Ureter (tissue), 1 donor: ENCODE measurements at regions not wholly inside any gene's neighbourhood (a gene's known extent, or its start where the extent isn't known, plus 50 kb on each side); places are given as distances from the start of the nearest gene placed in this dataset.

ENCODE experiments used
- DNase-seq: peaks from one replicate; pipeline ENCODE4 v3.0.0-alpha.2; 2020; ENCODE audit warnings: low spot score
- donor health status: DM: yes; HTN: yes; CAD: no.

DNA sequence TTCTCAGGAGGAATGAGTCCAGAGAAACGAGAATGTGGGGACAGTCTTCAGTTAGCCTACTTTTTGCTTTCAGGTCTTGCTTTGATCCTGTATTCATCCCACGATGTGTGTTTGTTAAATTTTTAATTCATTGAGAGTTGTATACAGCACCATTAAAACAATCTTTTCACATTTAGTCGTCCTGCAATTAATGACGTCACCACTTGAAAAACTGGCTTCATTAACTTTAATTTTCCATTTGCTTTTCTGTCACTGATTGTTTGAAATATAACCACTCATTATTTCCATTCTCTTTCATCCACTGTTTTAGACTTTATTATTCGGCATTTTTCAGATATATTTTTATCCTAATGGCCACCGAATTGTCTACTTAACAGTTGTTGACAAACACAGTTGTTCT, 146.9 kb downstream of the TFEC start:
- no peak for DNase-seq

DNA sequence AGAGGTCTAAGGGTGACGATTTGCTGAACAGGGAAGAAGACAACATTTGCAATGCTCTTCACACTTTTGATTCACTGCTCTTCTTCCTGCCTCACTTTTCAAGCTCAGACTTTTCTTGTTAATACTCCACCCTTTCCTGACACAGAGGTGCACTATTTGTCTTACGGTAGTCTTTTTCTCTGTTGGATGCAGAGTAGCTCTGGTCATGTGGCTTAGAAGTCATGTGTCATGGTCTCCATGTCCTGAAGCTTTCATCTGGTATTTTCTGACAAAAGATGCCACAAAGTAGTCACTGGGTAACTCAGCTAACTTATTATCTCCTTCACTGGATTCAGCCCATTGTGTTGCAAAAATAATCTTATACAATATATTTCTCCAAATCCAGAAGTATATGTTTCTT, 149.1 kb downstream of the TFEC start:
- no peak for DNase-seq

DNA sequence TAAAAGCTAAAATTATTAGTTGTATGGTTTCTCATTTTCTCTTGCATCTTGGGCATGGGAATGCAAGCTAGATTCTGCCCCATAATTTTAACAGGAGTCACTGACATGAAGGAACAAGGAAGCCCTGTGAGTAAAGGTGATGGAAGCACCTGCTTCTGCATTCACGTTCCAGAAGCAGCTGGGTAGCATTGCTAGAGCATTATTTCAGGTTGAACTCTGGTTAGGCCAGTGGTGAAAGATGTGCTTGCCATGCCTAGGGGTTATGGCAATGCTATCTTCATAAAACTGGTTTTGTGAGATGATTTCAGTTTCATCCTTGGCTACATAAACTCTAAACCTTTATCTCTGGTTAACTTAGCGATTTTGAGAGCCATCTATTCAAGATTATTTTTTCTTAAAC, 151.4 kb downstream of the TFEC start:
- no peak for DNase-seq

DNA sequence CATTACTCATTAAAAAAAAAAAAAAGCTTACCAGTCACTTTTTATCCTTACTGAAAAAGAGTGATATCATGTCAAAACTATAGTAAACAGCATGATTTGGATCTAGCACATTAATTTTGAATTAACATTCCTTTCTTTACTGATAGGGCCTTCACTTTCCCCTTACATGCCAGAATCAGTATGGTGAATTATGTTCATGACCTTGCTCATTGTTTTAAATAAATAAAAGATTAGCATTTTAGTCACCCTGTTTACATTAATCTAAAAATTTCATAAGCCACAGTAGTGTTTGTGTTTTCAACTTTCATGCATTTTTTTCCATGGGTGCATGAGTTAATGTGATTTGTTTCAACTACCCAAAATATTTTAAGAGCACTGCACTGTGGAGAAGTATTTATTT, 160.8 kb downstream of the TFEC start:
- DNase-seq, result no peak

DNA sequence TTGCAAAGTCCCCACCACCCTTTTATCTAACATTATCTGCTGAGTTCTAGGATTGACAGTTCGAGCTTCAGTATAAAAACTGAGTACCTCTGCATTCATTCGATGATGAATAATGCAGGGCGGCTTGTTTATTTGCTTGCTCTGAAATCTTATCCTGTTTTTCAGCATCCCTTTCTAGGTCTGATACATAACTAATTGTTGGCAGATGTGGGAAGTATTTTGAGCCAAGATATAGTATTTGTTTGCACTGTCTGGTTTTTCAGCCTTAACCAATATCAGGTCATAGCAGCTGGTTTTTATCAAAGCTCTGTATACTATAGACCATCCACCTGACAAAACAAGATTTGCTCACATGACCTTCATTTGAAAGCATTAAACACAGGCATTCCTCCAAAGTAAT, 161.4 kb downstream of the TFEC start:
- no peak for DNase-seq

DNA sequence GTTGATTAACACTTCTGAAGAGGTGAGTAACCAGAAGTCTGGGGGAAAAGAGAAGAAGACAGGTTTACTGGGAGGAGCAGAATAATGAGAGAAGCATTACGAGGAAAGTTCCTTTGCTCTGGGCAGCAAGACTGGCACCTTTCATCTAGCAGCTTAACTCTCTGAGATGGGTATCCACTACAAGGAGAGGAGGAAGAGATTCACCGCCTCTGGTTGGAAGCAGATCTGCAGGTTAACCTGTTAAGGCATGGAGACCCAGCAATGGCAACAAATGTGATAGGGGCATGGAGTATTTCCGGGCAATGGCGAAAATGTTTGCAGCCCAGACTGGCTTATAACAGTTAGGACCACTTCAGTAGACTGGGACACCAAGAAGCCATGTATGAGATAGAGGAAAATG, 162.2 kb downstream of the TFEC start:
- DNase-seq, result no peak

DNA sequence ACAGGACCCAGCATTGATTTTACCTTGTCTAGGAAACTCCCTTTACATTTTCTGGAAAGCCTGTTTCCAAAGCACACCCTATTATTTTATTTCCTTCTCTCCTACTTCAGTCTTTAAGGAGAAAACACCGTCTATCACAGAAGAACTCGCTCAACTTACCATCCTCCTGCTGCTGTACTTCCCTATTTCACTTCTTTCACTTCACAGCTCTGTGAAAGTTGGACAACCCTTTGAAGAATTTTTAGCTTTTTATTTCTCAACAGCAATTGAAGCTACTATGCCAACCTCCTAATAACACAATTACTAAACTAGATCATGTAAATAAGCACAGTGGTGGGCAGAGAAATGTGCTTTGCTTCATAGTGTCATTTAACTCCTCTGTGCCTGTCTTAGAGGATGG, 166.5 kb downstream of the TFEC start:
- no peak for DNase-seq

DNA sequence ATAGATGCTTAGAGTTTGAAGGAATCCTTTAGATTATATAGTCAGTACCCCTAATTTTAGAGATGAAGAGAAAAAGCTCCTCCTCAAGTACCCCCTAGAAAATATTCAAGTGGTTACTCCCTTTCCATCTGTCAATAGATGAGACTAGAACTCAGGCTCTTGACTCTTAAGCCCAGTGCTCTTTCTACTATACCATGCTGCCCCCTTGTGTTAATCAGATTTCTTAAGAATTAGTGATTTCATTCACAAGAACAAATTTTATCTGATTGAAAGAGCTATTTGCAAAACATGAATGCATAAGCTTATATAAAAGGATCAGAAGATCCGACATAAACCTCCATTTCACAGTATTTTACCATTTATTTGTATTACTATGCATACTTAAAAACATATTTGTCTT, 179.3 kb downstream of the TFEC start:
- no peak for DNase-seq

DNA sequence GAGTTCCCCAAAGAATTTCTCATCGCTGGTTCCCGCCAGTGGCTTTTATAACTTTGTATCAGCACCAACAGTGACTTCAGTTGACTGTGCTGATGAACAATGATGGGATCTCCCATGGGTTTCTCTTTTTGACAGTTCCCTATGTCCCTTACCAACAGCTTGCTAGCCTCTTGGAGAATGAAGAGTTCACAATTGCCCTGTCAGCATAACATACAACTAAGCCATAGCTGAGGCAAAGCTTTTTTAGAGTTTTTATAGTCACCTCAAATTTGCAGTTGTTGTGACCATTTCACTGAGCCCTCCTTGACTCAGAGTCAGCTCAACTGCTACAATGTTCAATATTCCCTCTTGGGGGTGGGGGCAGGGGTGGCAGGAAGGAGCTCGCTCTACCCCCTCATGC, 179.8 kb downstream of the TFEC start:
- DNase-seq, result no peak

DNA sequence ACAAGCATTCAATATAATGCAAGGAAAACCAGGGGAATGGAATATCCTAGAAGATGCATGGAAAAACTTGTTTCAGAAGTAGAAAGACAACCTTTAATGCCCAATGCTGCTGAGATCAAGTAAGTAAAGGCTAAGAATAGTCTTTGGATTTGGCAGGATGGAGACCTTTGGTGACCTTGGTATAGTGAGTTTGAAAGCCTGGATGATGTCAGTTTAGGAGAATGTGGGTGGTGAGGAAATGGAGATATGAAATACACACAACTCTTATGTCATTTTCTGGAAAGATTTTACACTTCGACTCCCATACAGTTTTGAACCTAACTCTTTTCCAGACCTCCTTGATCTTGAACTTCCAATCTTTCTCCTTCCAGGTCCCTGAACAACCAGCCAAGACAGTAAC, 185.7 kb downstream of the TFEC start:
- no peak for DNase-seq

DNA sequence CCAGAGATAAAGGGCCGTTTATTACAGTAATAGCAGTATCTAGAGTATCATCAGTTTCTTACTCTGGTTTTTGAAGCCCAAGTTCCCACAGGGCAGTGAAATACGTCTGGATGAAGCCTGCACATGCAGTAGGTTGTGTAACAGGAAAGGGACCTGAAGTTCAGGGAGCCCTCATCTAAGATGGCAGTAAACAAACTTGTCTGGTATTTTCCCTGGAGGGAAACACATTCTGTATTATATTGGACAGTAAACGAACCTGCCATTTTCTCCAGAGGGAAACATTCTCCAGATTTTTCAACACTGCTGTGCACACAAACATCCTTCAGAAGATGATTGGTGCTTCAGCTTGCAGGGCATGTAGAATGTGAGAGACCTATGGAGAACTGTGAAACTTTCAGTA, 189.9 kb downstream of the TFEC start:
- no peak for DNase-seq

DNA sequence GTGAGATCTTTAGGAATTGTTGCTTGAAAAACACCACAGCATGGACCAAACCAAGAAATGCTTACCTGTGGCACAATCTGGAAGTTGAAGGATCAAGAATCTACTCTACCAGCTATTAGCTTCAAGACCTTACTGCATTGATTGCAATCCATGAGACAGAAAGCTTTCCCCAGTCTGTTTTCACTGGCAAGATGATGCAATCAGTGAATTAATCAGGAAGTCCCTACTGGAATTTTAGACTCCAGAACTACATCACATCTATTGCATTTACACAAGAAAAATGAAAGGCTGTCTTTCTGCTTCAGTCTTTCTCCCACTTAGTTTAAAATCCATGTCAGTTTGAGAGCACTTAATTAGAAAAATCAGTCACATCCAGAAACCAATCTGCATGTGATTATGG, 191.7 kb downstream of the TFEC start:
- DNase-seq, result no peak

DNA sequence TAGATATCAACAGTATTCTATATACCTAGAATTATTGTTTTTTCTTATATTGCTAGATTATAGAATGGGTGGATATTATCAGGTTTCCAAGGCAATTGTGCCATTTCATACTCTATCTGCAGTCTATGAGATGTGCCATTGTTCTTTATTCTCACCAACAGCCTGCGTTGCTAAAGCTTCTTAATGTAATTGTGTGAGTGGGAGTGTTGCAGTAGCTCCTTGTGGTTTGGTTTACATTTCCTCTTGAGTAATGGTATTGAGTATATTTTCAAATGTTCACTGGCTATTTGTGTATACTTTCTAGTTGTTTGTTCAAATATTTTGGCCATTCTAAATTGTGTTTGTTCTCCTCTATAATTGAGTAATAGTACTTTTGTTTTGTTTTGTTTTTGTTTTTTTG, 199.2 kb downstream of the TFEC start:
- DNase-seq, result no peak

DNA sequence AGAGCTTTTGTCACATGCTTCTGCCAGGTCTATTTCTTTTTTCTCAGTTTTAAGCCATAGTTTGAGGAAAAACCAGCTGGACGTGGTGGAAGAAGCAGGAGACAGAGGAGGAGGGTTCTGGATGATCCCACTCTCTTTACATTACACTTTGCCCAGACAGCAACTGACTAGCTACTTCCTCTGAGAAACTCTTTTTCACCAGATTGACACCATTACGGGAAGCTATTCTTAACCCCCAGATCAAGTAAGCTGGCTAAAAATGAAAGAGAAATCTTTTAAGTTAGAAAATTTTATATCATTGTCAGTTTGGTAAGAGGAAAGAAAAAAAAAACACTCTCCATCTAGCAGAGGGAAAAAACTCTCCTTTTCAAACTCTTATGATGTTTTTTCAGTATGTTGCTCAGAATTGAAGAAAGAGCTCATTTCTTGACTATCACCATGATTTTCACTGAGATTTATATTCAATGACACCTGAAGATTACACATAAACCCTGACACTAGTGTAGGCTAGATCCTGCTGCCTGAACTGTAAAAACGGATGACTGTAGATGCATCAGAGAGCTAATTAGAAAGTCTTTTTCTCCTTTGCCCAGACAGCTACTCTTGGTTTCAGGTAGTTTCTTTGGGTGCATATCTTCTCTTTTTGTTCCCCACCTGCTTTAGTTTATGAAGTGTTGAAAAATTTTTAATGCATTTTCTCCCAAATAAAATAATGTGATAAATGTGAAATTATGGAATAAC, 203.1 kb downstream of the TFEC start:
- no peak for DNase-seq

DNA sequence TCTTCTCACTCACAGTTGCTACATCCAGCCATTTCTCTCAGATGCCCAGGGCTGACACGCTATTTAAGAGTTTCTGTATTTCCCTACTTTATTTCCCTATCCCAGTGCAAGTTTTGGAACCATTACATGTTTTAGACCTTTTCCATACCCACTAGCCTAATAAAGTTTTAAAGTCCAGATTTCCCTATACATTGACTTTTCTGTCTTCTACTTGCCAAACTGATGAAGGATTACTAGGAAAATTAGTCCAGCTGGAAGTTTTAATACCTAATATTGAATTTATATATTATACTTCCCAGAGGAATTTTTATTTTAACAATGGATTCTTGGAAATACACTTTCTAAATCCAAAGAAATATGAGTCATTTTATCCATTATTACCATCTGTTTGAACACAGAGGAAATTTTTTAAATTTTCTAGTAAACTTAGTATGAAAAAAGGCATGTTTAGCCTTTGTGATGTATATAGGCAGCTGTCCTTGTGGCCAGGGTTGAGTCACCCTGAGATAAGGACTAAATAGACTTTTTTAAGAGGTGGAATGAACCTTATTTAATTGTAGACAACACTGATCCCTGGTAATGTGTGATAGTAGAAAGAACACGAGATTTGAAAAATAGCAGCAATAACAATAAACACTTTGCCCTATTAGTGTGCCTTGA, 205.0 kb downstream of the TFEC start:
- no peak for DNase-seq

DNA sequence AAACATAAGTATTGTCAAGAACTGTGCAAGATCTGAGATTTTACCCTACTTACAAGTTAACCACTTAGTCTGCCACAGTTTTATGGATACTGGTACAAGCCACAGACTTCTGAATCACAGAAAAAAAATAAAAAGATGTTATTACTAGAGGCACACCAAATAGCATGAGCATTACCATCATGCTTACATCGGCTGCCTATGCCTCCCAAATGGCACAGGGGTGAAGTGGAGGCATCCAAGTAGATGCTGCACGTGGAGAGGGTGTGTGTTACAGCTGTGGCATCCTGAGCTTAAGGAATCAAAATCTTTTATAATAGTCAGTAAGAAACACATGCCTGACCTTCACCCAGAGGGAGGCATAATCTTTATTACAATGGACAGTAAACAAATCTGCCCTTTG, 207.8 kb downstream of the TFEC start:
- no peak for DNase-seq

DNA sequence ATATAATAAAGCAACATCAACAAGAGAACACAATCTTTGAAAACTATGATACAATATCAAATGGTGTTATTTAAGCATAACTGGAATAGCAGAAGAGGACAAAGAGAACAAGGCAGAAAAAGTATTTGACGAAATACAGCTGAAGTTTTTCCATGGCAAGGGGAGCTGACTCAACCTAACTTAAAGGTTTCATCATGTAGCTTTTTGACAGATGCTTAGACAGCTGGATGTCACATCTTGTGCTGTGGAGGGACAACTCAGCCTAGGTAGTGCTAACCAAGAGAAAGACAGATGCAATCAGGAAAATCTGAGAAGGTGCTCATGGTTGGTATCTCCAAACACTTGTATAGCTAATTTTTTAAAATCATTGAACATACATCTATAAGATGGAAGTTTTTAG, 208.2 kb downstream of the TFEC start:
- no peak for DNase-seq

DNA sequence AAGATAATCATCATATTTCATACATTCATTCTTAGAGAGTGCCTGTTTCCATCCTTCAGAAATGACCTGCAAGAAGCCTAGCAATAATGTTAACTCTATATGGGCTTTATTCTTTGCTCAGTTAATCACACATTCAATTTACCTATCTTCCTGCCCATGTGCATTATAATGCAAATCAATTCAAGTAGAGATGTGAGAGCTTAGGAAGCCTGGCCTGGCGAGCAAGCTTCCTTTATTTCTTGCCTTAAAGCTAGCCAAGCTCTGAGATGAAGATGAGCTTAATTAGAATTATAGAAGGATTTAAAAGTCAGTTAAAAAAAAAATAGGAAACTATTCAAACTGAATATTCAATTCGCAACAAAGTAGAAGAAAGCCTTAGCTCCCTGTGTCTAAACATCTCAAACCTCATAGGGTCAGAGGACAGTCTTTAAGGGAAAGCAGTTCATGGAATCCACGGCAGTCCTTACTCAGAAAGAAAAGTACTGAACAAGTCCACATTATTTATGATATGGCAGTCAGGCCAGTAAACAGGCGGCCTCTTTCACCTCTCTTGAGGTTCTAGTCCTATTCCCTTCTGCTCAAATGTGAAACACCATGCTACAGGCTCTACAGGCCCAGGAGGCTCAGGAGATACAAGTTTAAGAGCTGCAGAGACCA, 214.1 kb downstream of the TFEC start:
- no peak for DNase-seq

DNA sequence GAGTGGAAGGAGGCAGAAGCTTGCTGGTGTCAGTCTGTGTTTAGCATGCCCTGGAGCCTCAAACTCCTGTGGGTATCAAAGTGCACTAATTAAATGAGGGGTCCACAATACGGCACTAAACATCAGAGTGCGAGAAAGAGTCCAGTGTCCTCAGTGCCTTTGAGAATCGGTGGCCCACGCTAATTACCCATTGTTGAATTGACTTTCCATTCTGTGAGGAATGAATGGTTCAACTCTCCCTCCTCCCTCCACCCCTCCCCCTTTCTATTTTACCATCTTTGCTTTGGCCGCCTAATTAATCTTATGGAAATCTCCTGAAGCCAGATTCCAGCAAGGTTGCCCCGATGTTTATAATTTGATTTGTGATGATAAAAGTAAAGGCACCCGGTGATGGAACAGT, 217.8 kb downstream of the TFEC start:
- no peak for DNase-seq

DNA sequence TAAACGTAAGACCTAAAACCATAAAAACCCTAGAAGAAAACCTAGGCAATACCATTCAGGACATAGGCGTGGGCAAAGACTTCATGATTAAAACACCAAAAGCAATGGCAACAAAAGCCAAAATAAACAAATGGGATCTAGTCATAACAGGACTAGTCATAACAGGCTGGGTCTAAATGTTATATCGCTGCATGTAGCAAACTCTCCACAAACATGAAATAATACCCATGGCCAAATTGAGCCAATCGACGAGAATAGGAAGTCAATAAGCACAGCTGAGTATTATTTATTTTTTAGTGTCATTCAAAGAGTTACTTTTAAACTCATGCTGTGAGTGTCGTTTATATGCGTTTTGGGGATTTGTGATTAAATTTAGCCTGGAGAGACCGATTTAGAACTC, 225.1 kb downstream of the TFEC start:
- no peak for DNase-seq

DNA sequence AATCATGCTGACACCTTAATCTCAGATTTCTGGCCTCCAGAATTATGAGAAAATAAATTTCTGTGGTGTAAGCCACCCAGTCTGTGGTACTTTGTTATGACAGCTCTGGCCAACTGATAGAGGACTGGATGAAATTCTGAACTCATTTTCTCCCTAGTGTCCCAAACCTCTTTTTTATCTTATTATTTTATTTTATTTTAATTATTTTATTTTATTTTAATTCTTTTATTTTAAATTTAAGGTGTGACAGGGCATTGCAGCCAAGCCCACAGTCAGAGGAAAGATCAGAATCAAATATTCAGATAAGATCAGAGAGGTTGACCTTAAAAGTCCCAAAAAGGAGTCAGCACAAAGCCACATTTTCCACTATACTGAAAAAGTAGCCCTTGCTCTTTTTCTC, 228.1 kb downstream of the TFEC start:
- no peak for DNase-seq

DNA sequence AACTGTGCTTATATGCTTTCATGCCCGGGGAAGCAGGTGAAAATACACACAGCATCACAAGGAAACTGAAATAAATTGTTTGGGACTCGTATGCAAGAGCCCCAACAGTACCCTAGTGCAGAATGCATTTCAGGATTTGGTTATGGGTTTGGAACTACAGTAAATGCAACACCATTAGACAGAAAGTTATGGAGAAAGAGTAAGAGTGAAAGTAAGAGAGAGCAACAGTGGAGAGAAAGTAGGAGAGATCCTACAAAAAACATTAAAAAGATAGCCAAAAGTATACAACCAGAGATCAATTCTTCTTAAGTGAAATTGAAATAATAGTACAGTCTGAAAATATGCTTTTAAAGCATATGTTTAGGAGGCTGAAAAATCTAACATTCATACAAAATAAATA, 231.1 kb downstream of the TFEC start:
- DNase-seq, result no peak

DNA sequence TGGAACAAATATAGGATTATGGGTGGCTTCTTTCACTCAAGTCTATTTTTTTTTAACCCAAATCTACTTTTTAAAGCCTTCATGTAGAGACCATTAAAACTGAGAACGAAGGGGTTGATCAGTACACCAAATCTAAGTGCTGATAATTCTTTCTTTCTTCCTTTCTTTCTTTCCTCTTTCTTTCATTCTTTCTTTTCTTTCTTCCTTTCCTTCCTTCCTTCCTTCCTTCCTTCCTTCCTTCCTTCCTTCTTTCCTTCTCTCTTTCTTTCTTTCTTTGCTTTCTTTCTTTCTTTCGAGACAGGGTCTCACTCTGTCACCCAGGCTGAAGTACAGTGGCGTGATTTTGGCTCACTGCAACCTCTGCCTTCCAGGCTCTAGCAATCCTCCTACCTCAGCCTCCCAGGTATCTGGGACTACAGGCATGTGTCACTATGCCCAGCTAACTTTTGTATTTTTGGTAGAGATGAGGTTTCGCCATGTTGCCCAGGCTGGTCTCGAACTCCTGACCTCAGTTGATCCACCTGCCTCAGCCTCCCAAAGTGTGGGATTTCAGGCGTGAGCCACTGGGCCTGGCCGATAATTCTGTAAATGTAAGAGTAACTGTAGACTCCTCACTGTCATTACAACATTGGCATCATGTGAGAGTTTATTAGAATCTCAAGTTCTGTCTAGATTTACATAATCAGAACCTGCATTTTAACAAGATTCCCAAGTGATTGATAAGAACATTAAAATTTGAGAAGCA, 236.4 kb downstream of the TFEC start:
- no peak for DNase-seq
